OCI-LY3 (cell line): ENCODE measurements at regions not wholly inside any gene's neighbourhood (a gene's known extent, or its start where the extent isn't known, plus 50 kb on each side); places are given as distances from the start of the nearest gene placed in this dataset.

ENCODE experiments used
- H2AFZ ChIP-seq: fragments of 200-600, 300-600 bp; shearing (Covaris generic); 2 replicates; pipeline ENCODE4 v1.6.0; 2014; ENCODE audit warnings: antibody characterized with exemption, low read depth, low read length
- H3K27ac ChIP-seq: fragments of 200-600, 300-600 bp; sonication (generic); 2 replicates; pipeline ENCODE4 v1.5.1; 2014; ENCODE audit warnings: mild to moderate bottlenecking, low read length, moderate library complexity, mixed read lengths
- H3K27me3 ChIP-seq: fragments of 200-600, 300-600 bp; sonication (generic); 2 replicates; pipeline ENCODE4 v1.6.1; 2014; ENCODE audit warnings: low read depth, low read length, mixed read lengths
- H3K36me3 ChIP-seq: fragments of 200-600, 300-600 bp; sonication (generic); replicated peaks from 2 replicates; pipeline ENCODE3; 2014; ENCODE audit warnings: low read depth, low read length, mixed read lengths
- H3K4me1 ChIP-seq: fragments of 300-600, 200-600 bp; sonication (generic); 2 replicates; pipeline ENCODE4 v1.6.1; 2014; ENCODE audit warnings: low read length, mixed read lengths
- H3K4me2 ChIP-seq: fragments of 200-600, 300-600 bp; sonication (generic); 2 replicates; pipeline ENCODE4 v1.6.1; 2014; ENCODE audit warnings: low read length, mixed read lengths
- H3K4me3 ChIP-seq: fragments of 300-600, 200-600 bp; sonication (generic); 2 replicates; pipeline ENCODE4 v1.5.1; 2014; ENCODE audit warnings: antibody characterized with exemption, mild to moderate bottlenecking, low read length, moderate library complexity
- H3K79me2 ChIP-seq: fragments of 300-600, 200-600 bp; shearing (Covaris generic); 2 replicates; pipeline ENCODE4 v1.6.1; 2014; ENCODE audit warnings: mild to moderate bottlenecking, low read length, mixed read lengths
- H3K9ac ChIP-seq: fragments of 300-600, 200-600 bp; shearing (Covaris generic); 2 replicates; pipeline ENCODE4 v1.6.0; 2014; ENCODE audit warnings: mild to moderate bottlenecking, low read length, moderate library complexity
- H3K9me3 ChIP-seq: fragments of 200-600, 300-600 bp; shearing (Covaris generic); 2 replicates; pipeline ENCODE4 v1.6.1; 2014; ENCODE audit warnings: low read length, mixed read lengths; ENCODE audit not compliant: insufficient read depth
- H4K20me1 ChIP-seq: fragments of 200-600, 300-600 bp; sonication (generic); 2 replicates; pipeline ENCODE4 v1.6.1; 2016; ENCODE audit warnings: low read length, mixed read lengths; ENCODE audit not compliant: insufficient read depth
- CTCF ChIP-seq: fragments of 200-600, 300-600 bp; sonication (generic); IDR thresholded peaks from 2 replicates; pipeline ENCODE4 v1.5.1; 2014; ENCODE audit warnings: antibody characterized with exemption, low read length, low read depth
- EZH2phosphoT487 ChIP-seq: fragments of 200-600 bp; shearing (Covaris generic); IDR thresholded peaks from 2 replicates; pipeline ENCODE4 v1.6.1; 2018; ENCODE audit warnings: antibody characterized with exemption, mixed run types, low read depth

GRCh38 chr11:109862835-109863234 lies 230.4 kb upstream of the ZC3H12C start:
- Histone ChIP-seq H2AFZ (no peak overlapping the region), H3K4me2 (no peak overlapping the region), H3K4me1 (peaks cover 40% of the 10 kb centered on the region), H3K4me3 (no peak overlapping the region), H3K27ac (no peak overlapping the region), H4K20me1 (no peaks in the 10 kb centered on the region), H3K9me3 (no peaks in the 10 kb centered on the region), H3K27me3 (no peaks in the 10 kb centered on the region), H3K79me2 (no peaks in the 10 kb centered on the region), H3K9ac (no peak overlapping the region), H3K36me3 (no peaks in the 10 kb centered on the region)
- TF ChIP-seq EZH2phosphoT487 (no peak), CTCF (no peak)

GRCh38 chr11:109864151-109864661 lies 229.0 kb upstream of the ZC3H12C start:
- no peaks in the 10 kb centered on the region for H4K20me1 ChIP-seq
- no peaks in the 10 kb centered on the region for H3K9me3 ChIP-seq
- H3K4me3 ChIP-seq = peak overlapping the region; percentile 45
- H3K27ac ChIP-seq = peak overlapping the region; percentile 27; the same call in 1 of the 2 replicates
- peaks cover 29% of the 10 kb centered on the region for H3K4me1 ChIP-seq
- H3K9ac ChIP-seq = no peak overlapping the region; the same call in 1 of the 2 replicates
- H2AFZ ChIP-seq = no peak overlapping the region
- peaks cover 5% of the 10 kb centered on the region; the same call in 1 of the 2 replicates for H3K27me3 ChIP-seq
- TF ChIP-seq EZH2phosphoT487 = no peak
- no peak for TF ChIP-seq CTCF
- H3K36me3 ChIP-seq = no peaks in the 10 kb centered on the region
- no peaks in the 10 kb centered on the region for H3K79me2 ChIP-seq
- H3K4me2 ChIP-seq = peak overlapping the region; percentile 74

- Histone ChIP-seq H3K4me1 (peaks cover 28% of the 10 kb centered on the region), H2AFZ (no peak overlapping the region), H3K36me3 (no peaks in the 10 kb centered on the region), H3K79me2 (no peaks in the 10 kb centered on the region), H3K27me3 (peaks cover 5% of the 10 kb centered on the region; the same call in 1 of the 2 replicates), H3K9me3 (no peaks in the 10 kb centered on the region), H4K20me1 (no peaks in the 10 kb centered on the region), H3K9ac (no peak overlapping the region), H3K4me2 (peak overlapping the region; percentile 74), H3K4me3 (peak overlapping the region; percentile 45), H3K27ac (peak overlapping the region; percentile 27; the same call in 1 of the 2 replicates)
- TF ChIP-seq EZH2phosphoT487 (no peak), CTCF (no peak)
These were observed 228.2 kb upstream of the ZC3H12C start for GRCh38 chr11:109864834-109865547.

GRCh38 chr11:109865548-109866186 lies 227.5 kb upstream of the ZC3H12C start:
- Histone ChIP-seq H3K79me2 (no peaks in the 10 kb centered on the region), H3K4me3 (no peak overlapping the region), H3K36me3 (no peaks in the 10 kb centered on the region), H4K20me1 (no peaks in the 10 kb centered on the region), H3K4me2 (no peak overlapping the region), H3K9me3 (no peaks in the 10 kb centered on the region), H3K27ac (no peak overlapping the region), H2AFZ (no peak overlapping the region), H3K4me1 (peaks cover 34% of the 10 kb centered on the region), H3K27me3 (peaks cover 5% of the 10 kb centered on the region; the same call in 1 of the 2 replicates), H3K9ac (no peak overlapping the region)
- TF ChIP-seq EZH2phosphoT487 = no peak
- peak; percentile 56 for TF ChIP-seq CTCF
